HCT116 (cell line): ENCODE measurements at regions not wholly inside any gene's neighbourhood (a gene's known extent, or its start where the extent isn't known, plus 50 kb on each side); places are given as distances from the start of the nearest gene placed in this dataset.

Experiments used
- ATAC-seq: fragments of 200-7000 bp; cut with Tn5 transposase; 2 replicates; pipeline ENCODE4 v1.9.1; 2020; ENCODE audit warnings: mild to moderate bottlenecking, moderate library complexity
- BruUV-seq: library from RNA; stranded (reverse); fragments of 400-500 nt; replicated peaks from 2 replicates; lab custom pipeline; 2021; lab: Mats Ljungman, UMichigan
- CTCF ChIA-PET: fragments of 300-600 bp; sonication (Branson Sonifier 250); formaldehyde crosslinking; loops from one replicate; lab custom pipeline; 2021; ENCODE audit warnings: antibody characterized with exemption; lab: Charles Lee
- POLR2A ChIA-PET: fragments of 300-600, 350-600 bp; sonication (Branson Sonifier 250); formaldehyde crosslinking; loops from one replicate; lab custom pipeline; 2021; ENCODE audit warnings: antibody characterized with exemption; lab: Charles Lee
- RAD21 ChIA-PET, 2 experiments: fragments of 300-600 bp; sonication (Branson Sonifier 250); formaldehyde crosslinking; loops; one replicate each; lab custom pipeline; 2023; ENCODE audit warnings: low total read pairs in 2 of 2; ENCODE audit not compliant: uncharacterized antibody in 2 of 2, unreplicated experiment in 2 of 2, low non-redundant PET in 1 of 2; lab: Charles Lee
- DNase-seq: peaks from one replicate; pipeline ENCODE4 v3.0.0-alpha.2; 2010; ENCODE audit warnings: low read depth, low spot score
- H2AFZ ChIP-seq: fragments of 200-600 bp; shearing (Covaris generic), sonication (generic); 2 replicates; pipeline ENCODE4 v1.6.1; 2017; ENCODE audit warnings: low read depth, mixed run types, mixed read lengths, antibody characterized with exemption, low read length; ENCODE audit not compliant: poor library complexity, severe bottlenecking
- H3K27ac ChIP-seq: 2 replicates; pipeline ENCODE4 v1.5.1; 2012; ENCODE audit warnings: low read depth, low read length
- H3K27me3 ChIP-seq: fragments of 200-600 bp; sonication (generic); 2 replicates; pipeline ENCODE4 v1.6.1; 2016; ENCODE audit warnings: mixed run types, low read length, mixed read lengths; ENCODE audit not compliant: insufficient read depth
- H3K36me3 ChIP-seq, 2 experiments: fragments of 200-500 bp in 1 of 2; fragments of 200-600 bp in 1 of 2; sonication (Bioruptor generic) in 1 of 2; sonication (generic) in 1 of 2; 2 replicates each; pipeline versions ENCODE4 v1.5.1 to v1.6.1; 2014 to 2016; ENCODE audit warnings: low read length in 2 of 2, inconsistent platforms in 1 of 2, mixed read lengths in 1 of 2, mixed run types in 1 of 2; ENCODE audit not compliant: insufficient read depth in 2 of 2, control insufficient read depth in 1 of 2
- H3K4me1 ChIP-seq, 2 experiments: fragments of 200-600 bp in 1 of 2; sonication (generic) in 1 of 2; 2 replicates each; pipeline versions ENCODE4 v1.5.1 to v1.6.1; 2012 to 2017; ENCODE audit warnings: low read length in 2 of 2, inconsistent platforms in 1 of 2, mild to moderate bottlenecking in 1 of 2, mixed read lengths in 1 of 2, mixed run types in 1 of 2, moderate library complexity in 1 of 2; ENCODE audit not compliant: insufficient read depth in 2 of 2, control insufficient read depth in 1 of 2
- H3K4me2 ChIP-seq: fragments of 200-600 bp; sonication (generic); 2 replicates; pipeline ENCODE4 v1.6.1; 2017; ENCODE audit warnings: mixed run types, low read length, mixed read lengths
- H3K4me3 ChIP-seq, 2 experiments: fragments of 200-600 bp in 1 of 2; sonication (generic) in 1 of 2; replicated peaks in 1 of 2; 2 replicates each; pipeline ENCODE4 v1.5.1; 2011 to 2016; ENCODE audit warnings: low read length in 2 of 2, control low read depth in 1 of 2, low read depth in 1 of 2, mild to moderate bottlenecking in 1 of 2, mixed read lengths in 1 of 2, mixed run types in 1 of 2
- H3K79me2 ChIP-seq: fragments of 200-600 bp; sonication (generic); 2 replicates; pipeline ENCODE4 v1.6.1; 2017; ENCODE audit warnings: mild to moderate bottlenecking, mixed run types, low read length, moderate library complexity, mixed read lengths; ENCODE audit not compliant: insufficient read depth
- H3K9ac ChIP-seq: fragments of 200-600 bp; sonication (generic); 2 replicates; pipeline ENCODE4 v1.6.1; 2016; ENCODE audit warnings: low read length, mixed read lengths
- H3K9me2 ChIP-seq: fragments of 200-600 bp; sonication (generic), shearing (Covaris generic); 2 replicates; pipeline ENCODE4 v1.6.1; 2017; ENCODE audit warnings: mixed run types, mild to moderate bottlenecking, moderate library complexity; ENCODE audit not compliant: insufficient read depth
- H3K9me3 ChIP-seq, 2 experiments: fragments of 200-500 bp in 1 of 2; fragments of 200-600 bp in 1 of 2; sonication (Bioruptor generic) in 1 of 2; sonication (generic) in 1 of 2; 2 replicates each; pipeline ENCODE4 v1.6.1; 2014 to 2017; ENCODE audit warnings: low read length in 2 of 2, mixed read lengths in 2 of 2, inconsistent platforms in 1 of 2, low read depth in 1 of 2, mild to moderate bottlenecking in 1 of 2, mixed run types in 1 of 2, moderate library complexity in 1 of 2; ENCODE audit not compliant: control insufficient read depth in 1 of 2, insufficient read depth in 1 of 2
- H4K20me1 ChIP-seq: fragments of 200-600 bp; sonication (generic), shearing (Covaris generic); 2 replicates; pipeline ENCODE4 v1.6.1; 2017; ENCODE audit warnings: mixed run types, mild to moderate bottlenecking, moderate library complexity; ENCODE audit not compliant: insufficient read depth
- ATF3 ChIP-seq: IDR thresholded peaks from 2 replicates; pipeline ENCODE4 v1.6.1; 2012
- CTCF ChIP-seq, 3 experiments: fragments of 200-600 bp in 1 of 3; sonication (generic) in 1 of 3; IDR thresholded peaks in 2 of 3; conservative IDR thresholded peaks in 1 of 3; 2 replicates each; pipeline ENCODE4 v1.5.1; 2012 to 2017; ENCODE audit warnings: low read depth in 2 of 3, low read length in 2 of 3, antibody characterized with exemption in 1 of 3, borderline replicate concordance in 1 of 3, control low read depth in 1 of 3, mild to moderate bottlenecking in 1 of 3, mixed read lengths in 1 of 3, mixed run types in 1 of 3, moderate library complexity in 1 of 3; ENCODE audit not compliant: insufficient read depth in 1 of 3
- ELF1 ChIP-seq: IDR thresholded peaks from 2 replicates; pipeline ENCODE4 v1.6.1; 2012; ENCODE audit warnings: low read depth, borderline replicate concordance
- EZH2 ChIP-seq: fragments of 200-600 bp; sonication (generic); IDR thresholded peaks from 2 replicates; pipeline ENCODE4 v1.6.1; 2017; ENCODE audit warnings: antibody characterized with exemption, mixed run types
- POLR2AphosphoS5 ChIP-seq: IDR thresholded peaks from 2 replicates; pipeline ENCODE4 v1.6.1; 2011; ENCODE audit warnings: mild to moderate bottlenecking, low read depth, low read length, moderate library complexity
- RAD21 ChIP-seq: IDR thresholded peaks from 2 replicates; pipeline ENCODE4 v1.6.1; 2012; ENCODE audit warnings: low read depth, mild to moderate bottlenecking
- TCF7L2 ChIP-seq: IDR thresholded peaks from 2 replicates; pipeline ENCODE4 v1.7.0; 2011; ENCODE audit warnings: borderline replicate concordance, inconsistent platforms; ENCODE audit not compliant: insufficient read depth, insufficient read length; ENCODE audit errors: extremely low read depth
- YY1 ChIP-seq: IDR thresholded peaks from 2 replicates; pipeline ENCODE4 v1.6.1; 2011; ENCODE audit warnings: low read length, low read depth, moderate library complexity, mild to moderate bottlenecking; ENCODE audit not compliant: insufficient replicate concordance; ENCODE audit errors: extremely low read depth
- ZBTB33 ChIP-seq: IDR thresholded peaks from 2 replicates; pipeline ENCODE4 v1.6.1; 2011; ENCODE audit warnings: mild to moderate bottlenecking, low read length, moderate library complexity; ENCODE audit not compliant: insufficient replicate concordance; ENCODE audit errors: extremely low read depth
- ZNF274 ChIP-seq: fragments of 200-500 bp; sonication (Bioruptor generic); IDR thresholded peaks from 2 replicates; pipeline ENCODE4 v1.6.1; 2014; ENCODE audit warnings: mild to moderate bottlenecking, low read depth, low read length, inconsistent platforms
- intact Hi-C: fragments of 100-400 bp; cut with micrococcal nuclease; formaldehyde crosslinking; loops from 2 replicates; pipeline ENCODE4 v1.10.0; 2022

- no peak overlapping the region for H2AFZ ChIP-seq
- no peaks in the 10 kb centered on the region for H4K20me1 ChIP-seq
- ChIA-PET CTCF (no interaction called here), RAD21 (no interaction called here), POLR2A (no interaction called here)
- H3K9me3 ChIP-seq: no peaks in the 10 kb centered on the region
- H3K27me3 ChIP-seq: no peaks in the 10 kb centered on the region
- ATAC-seq: no peak
- BruUV-seq: no TSS peak
- H3K9me2 ChIP-seq: no peaks in the 10 kb centered on the region
- intact Hi-C loops: no loop called here
- H3K4me2 ChIP-seq: no peak overlapping the region
- H3K36me3 ChIP-seq: no peaks in the 10 kb centered on the region
- H3K9ac ChIP-seq: no peak overlapping the region
- no peak overlapping the region for H3K4me3 ChIP-seq
- no peak for TF ChIP-seq ZNF274
- no peaks in the 10 kb centered on the region for H3K4me1 ChIP-seq
- DNase-seq: no peak
- H3K79me2 ChIP-seq: no peaks in the 10 kb centered on the region
- no peak overlapping the region for H3K27ac ChIP-seq
Observed at GRCh38 chr5:118258223-118258622, 730.1 kb downstream of the DTWD2 start.

- CTCF ChIA-PET: no interaction called here
Observed at GRCh38 chr5:118257066-118257465, 731.3 kb downstream of the DTWD2 start.

More at GRCh38 chr5:118257066-118257465, 731.3 kb downstream of the DTWD2 start:
- Histone ChIP-seq H3K4me1 (no peaks in the 10 kb centered on the region), H3K36me3 (no peaks in the 10 kb centered on the region), H3K4me3 (no peak overlapping the region), H3K27me3 (no peaks in the 10 kb centered on the region), H3K79me2 (no peaks in the 10 kb centered on the region), H4K20me1 (no peaks in the 10 kb centered on the region), H3K9ac (no peak overlapping the region), H2AFZ (no peak overlapping the region), H3K27ac (no peak overlapping the region), H3K4me2 (no peak overlapping the region), H3K9me3 (no peaks in the 10 kb centered on the region), H3K9me2 (no peaks in the 10 kb centered on the region)
- intact Hi-C loops: no loop called here
- ChIA-PET POLR2A (no interaction called here), RAD21 (no interaction called here)
- TF ChIP-seq RAD21: no peak
- no peak for TF ChIP-seq YY1
- no peak for TF ChIP-seq EZH2
- TF ChIP-seq POLR2AphosphoS5: no peak
- TF ChIP-seq CTCF (IDR thresholded peaks at IDR 0.05 in 2 of 3, conservative IDR thresholded peaks at IDR 0.05 in 1 of 3; ENCODE audit: borderline replicate concordance in 1 of 3, insufficient read depth in 1 of 3, low read depth in 2 of 3, low read length in 2 of 3): no peak
- TF ChIP-seq TCF7L2: no peak
- no peak for TF ChIP-seq ZNF274
- TF ChIP-seq ELF1: no peak
- TF ChIP-seq ATF3: no peak
- no peak for TF ChIP-seq ZBTB33
- no peak for DNase-seq
- no peak for ATAC-seq
- BruUV-seq: no TSS peak
